Keratinocyte (primary cell): ENCODE measurements at regions not wholly inside any gene's neighbourhood (a gene's known extent, or its start where the extent isn't known, plus 50 kb on each side); places are given as distances from the start of the nearest gene placed in this dataset.

Experiments used
- DNase-seq: peaks from one replicate; pipeline ENCODE4 v3.0.0-alpha.2; 2011; ENCODE audit warnings: low read depth, missing footprints, low spot score
- FAIRE-seq: peaks from 2 replicates; lab custom pipeline; 2011; peaks lifted over from hg19 to GRCh38; lab: Jason Lieb, UNC
- H2AFZ ChIP-seq: 2 replicates; pipeline ENCODE4 v1.6.0; 2012; ENCODE audit warnings: low read length, control low read depth, inconsistent platforms; ENCODE audit not compliant: control insufficient read depth
- H3K27ac ChIP-seq: 2 replicates; pipeline ENCODE4 v1.5.1; 2011; ENCODE audit warnings: low read length; ENCODE audit not compliant: control insufficient read depth, insufficient read depth
- H3K27me3 ChIP-seq: 3 replicates; pipeline ENCODE4 v1.6.0; 2011; ENCODE audit warnings: low read length; ENCODE audit not compliant: control insufficient read depth, insufficient read depth; ENCODE audit errors: extremely low read depth
- H3K36me3 ChIP-seq, 2 experiments: 2 replicates in 1 of 2; 3 replicates in 1 of 2; pipeline ENCODE4 v1.5.1; 2011; ENCODE audit warnings: low read length in 2 of 2, mild to moderate bottlenecking in 1 of 2; ENCODE audit not compliant: control insufficient read depth in 2 of 2, insufficient read depth in 2 of 2; ENCODE audit errors: extremely low read depth in 1 of 2
- H3K4me1 ChIP-seq: 3 replicates; pipeline ENCODE4 v1.5.1; 2011; ENCODE audit warnings: low read length; ENCODE audit not compliant: control insufficient read depth, insufficient read depth; ENCODE audit errors: extremely low read depth
- H3K4me2 ChIP-seq: 3 replicates; pipeline ENCODE4 v1.6.0; 2011; ENCODE audit warnings: low read depth, low read length; ENCODE audit not compliant: control insufficient read depth, insufficient read depth; ENCODE audit errors: extremely low read depth
- H3K4me3 ChIP-seq, 3 experiments: fragments of 200-600 bp in 1 of 3; sonication (generic) in 1 of 3; 2 replicates in 2 of 3; 3 replicates in 1 of 3; pipeline ENCODE4 v1.5.1; 2011 to 2016; ENCODE audit warnings: low read length in 3 of 3, mild to moderate bottlenecking in 3 of 3, control low read depth in 2 of 3, inconsistent platforms in 1 of 3, low read depth in 1 of 3, mixed read lengths in 1 of 3, mixed run types in 1 of 3, moderate library complexity in 1 of 3; ENCODE audit not compliant: control insufficient read depth in 2 of 3, insufficient read depth in 2 of 3; ENCODE audit errors: extremely low read depth in 1 of 3
- H3K79me2 ChIP-seq: 2 replicates; pipeline ENCODE4 v1.6.0; 2012; ENCODE audit warnings: low read length; ENCODE audit not compliant: control insufficient read depth, insufficient read depth
- H3K9ac ChIP-seq: 3 replicates; pipeline ENCODE4 v1.6.0; 2011; ENCODE audit warnings: low read length; ENCODE audit not compliant: control insufficient read depth, insufficient read depth; ENCODE audit errors: extremely low read depth
- H3K9me1 ChIP-seq: 3 replicates; pipeline ENCODE4 v1.6.0; 2011; ENCODE audit warnings: low read length; ENCODE audit not compliant: control insufficient read depth, insufficient read depth; ENCODE audit errors: extremely low read depth
- H3K9me3 ChIP-seq: 2 replicates; pipeline ENCODE4 v1.5.1; 2012; ENCODE audit warnings: low read depth, low read length; ENCODE audit not compliant: control insufficient read depth
- H4K20me1 ChIP-seq: 3 replicates; pipeline ENCODE4 v1.6.0; 2011; ENCODE audit warnings: low read length; ENCODE audit not compliant: control insufficient read depth, insufficient read depth; ENCODE audit errors: extremely low read depth
- EZH2 ChIP-seq: IDR thresholded peaks from one replicate; pipeline ENCODE4 v1.6.1; 2012; ENCODE audit warnings: inconsistent platforms, mild to moderate bottlenecking, low read length, moderate library complexity
- dilution Hi-C: fragments of 300-500 bp; cut with MboI; formaldehyde crosslinking; loops from one replicate; pipeline ENCODE4 v1.7.0; 2020; ENCODE audit warnings: low sequenced_read_pairs; ENCODE audit not compliant: extremely low pct_ligation_motif_present
- TF ChIP-seq, protein P1 (sequence below), 3 experiments: IDR thresholded peaks in 1 of 3; conservative IDR thresholded peaks in 1 of 3; optimal IDR thresholded peaks in 1 of 3; 2 replicates in 2 of 3; 3 replicates in 1 of 3; pipeline versions ENCODE3 to v1.5.1; 2011; ENCODE audit warnings: low read length in 3 of 3, mild to moderate bottlenecking in 3 of 3, moderate library complexity in 2 of 3, control low read depth in 1 of 3, inconsistent platforms in 1 of 3; ENCODE audit not compliant: insufficient read depth in 2 of 3; ENCODE audit errors: extremely low read depth in 1 of 3

DNA sequence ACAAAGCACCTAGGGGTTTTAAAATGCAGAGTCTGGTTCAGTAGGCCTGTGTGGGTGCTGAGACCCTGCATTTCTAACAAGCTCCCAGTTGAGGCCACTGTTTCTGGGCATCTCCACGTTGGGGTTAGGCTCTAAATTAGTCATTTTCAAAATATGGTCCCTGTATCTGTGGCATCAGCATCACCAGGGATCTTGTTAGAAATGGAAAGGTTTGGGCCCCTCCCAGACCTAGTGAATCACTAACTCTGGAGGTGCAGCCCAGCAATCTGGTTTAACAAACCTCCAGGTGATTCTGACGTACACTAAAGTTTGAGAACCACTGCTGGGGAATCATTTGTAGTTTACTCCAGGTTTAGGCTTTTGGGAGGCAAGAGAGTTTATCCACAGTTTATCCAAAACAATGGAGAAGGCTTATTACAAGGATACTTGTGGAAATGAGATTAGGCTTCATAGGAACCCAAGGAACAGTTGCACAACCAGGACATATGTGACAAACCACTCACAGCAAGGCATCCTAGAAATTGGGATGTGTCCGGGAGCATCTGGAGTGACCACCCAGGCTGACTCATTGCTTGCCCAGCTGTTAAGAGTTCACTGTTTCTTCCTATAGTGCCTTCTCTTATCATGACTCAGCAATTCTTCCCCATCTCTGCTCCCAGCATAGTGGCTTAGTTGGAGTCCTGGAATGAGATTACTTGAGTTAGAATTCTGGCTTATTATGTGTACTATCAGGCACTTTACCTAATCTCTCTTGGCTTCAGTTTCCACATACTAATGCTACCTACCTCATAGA, 71.6 kb upstream of the STXBP6 start:
- no peak for TF ChIP-seq EZH2
- TF ChIP-seq, protein P1, sequence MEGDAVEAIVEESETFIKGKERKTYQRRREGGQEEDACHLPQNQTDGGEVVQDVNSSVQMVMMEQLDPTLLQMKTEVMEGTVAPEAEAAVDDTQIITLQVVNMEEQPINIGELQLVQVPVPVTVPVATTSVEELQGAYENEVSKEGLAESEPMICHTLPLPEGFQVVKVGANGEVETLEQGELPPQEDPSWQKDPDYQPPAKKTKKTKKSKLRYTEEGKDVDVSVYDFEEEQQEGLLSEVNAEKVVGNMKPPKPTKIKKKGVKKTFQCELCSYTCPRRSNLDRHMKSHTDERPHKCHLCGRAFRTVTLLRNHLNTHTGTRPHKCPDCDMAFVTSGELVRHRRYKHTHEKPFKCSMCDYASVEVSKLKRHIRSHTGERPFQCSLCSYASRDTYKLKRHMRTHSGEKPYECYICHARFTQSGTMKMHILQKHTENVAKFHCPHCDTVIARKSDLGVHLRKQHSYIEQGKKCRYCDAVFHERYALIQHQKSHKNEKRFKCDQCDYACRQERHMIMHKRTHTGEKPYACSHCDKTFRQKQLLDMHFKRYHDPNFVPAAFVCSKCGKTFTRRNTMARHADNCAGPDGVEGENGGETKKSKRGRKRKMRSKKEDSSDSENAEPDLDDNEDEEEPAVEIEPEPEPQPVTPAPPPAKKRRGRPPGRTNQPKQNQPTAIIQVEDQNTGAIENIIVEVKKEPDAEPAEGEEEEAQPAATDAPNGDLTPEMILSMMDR (optimal IDR thresholded peaks at IDR 0.05 in 1 of 3, IDR thresholded peaks at IDR 0.05 in 1 of 3, conservative IDR thresholded peaks at IDR 0.05 in 1 of 3; ENCODE audit: extremely low read depth in 1 of 3, insufficient read depth in 2 of 3, low read length in 3 of 3): no peak
- H3K9me1 ChIP-seq: no peaks in the 10 kb centered on the region
- H3K4me2 ChIP-seq: no peak overlapping the region
- FAIRE-seq: no peak
- no peaks in the 10 kb centered on the region for H3K79me2 ChIP-seq
- H3K4me1 ChIP-seq: no peaks in the 10 kb centered on the region
- H2AFZ ChIP-seq: no peak overlapping the region
- no peaks in the 10 kb centered on the region for H3K9me3 ChIP-seq
- H3K36me3 ChIP-seq: no peaks in the 10 kb centered on the region
- no peaks in the 10 kb centered on the region for H3K27me3 ChIP-seq
- dilution Hi-C loops: no loop called here
- H4K20me1 ChIP-seq: no peaks in the 10 kb centered on the region
- H3K9ac ChIP-seq: no peak overlapping the region
- no peak overlapping the region for H3K4me3 ChIP-seq
- no peak overlapping the region for H3K27ac ChIP-seq
- no peak for DNase-seq

DNA sequence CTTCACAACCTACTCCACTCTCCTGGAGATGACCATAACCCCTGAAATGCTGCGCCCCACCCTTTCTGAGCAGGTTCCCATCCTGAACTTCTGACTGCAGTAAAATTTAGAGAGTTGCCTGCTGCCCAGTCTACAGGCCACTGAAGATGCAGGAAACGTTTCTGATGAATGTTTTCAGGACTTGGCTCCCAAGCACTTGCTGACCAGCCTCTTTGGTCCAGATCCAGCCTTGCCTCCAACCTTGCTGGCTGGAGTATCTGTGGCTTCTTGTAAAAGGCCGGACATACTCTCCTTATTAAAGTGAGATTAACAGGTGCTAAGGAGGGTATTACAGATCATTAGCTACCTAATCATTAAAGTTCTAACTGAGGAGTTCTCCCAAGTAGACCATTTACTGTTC, 70.3 kb upstream of the STXBP6 start:
- Histone ChIP-seq H3K9ac (no peak overlapping the region), H3K36me3 (no peaks in the 10 kb centered on the region), H3K4me2 (no peak overlapping the region), H3K27me3 (no peaks in the 10 kb centered on the region), H3K9me3 (no peaks in the 10 kb centered on the region), H3K27ac (no peak overlapping the region), H2AFZ (no peak overlapping the region), H4K20me1 (no peaks in the 10 kb centered on the region), H3K79me2 (no peaks in the 10 kb centered on the region), H3K4me3 (no peak overlapping the region), H3K9me1 (no peaks in the 10 kb centered on the region), H3K4me1 (no peaks in the 10 kb centered on the region)
- DNase-seq (no peak), FAIRE-seq (no peak)
- no peak for TF ChIP-seq EZH2
- TF ChIP-seq, protein P1 (optimal IDR thresholded peaks at IDR 0.05 in 1 of 3, IDR thresholded peaks at IDR 0.05 in 1 of 3, conservative IDR thresholded peaks at IDR 0.05 in 1 of 3; ENCODE audit: extremely low read depth in 1 of 3, insufficient read depth in 2 of 3, low read length in 3 of 3): no peak
- dilution Hi-C loops: no loop called here
